Peyer's patch (tissue), 4 donors: ENCODE measurements at regions not wholly inside any gene's neighbourhood (a gene's known extent, or its start where the extent isn't known, plus 50 kb on each side); places are given as distances from the start of the nearest gene placed in this dataset.
"Not testable (repeated sequence)": the region's sequence is repeated elsewhere in the genome, so short reads cannot be mapped to it uniquely, and the experiment has no call there.

Experiments used
- DNase-seq, 3 donors: peaks; one replicate each; pipeline ENCODE4 v3.0.0-alpha.2; 2017 to 2019
- H3K27ac ChIP-seq, 4 donors: fragments of 200-600 bp; sonication (generic); one replicate each; pipeline ENCODE4 v1.5.1; 2016 to 2019
- H3K27me3 ChIP-seq, 2 donors: fragments of 200-600 bp; sonication (generic); one replicate each; pipeline ENCODE4 v1.5.1; 2019
- H3K36me3 ChIP-seq, 3 donors: fragments of 200-600 bp; sonication (generic); one replicate each; pipeline ENCODE4 v1.5.1; 2016 to 2019
- H3K4me1 ChIP-seq, 4 donors: fragments of 200-600 bp; sonication (generic); one replicate each; pipeline ENCODE4 v1.5.1; 2016 to 2019
- H3K4me3 ChIP-seq, 4 donors: fragments of 200-600 bp; sonication (generic); 1 replicate in 3 of 4; 2 replicates in 1 of 4; pipeline ENCODE4 v1.5.1; 2016 to 2019; ENCODE audit warnings: mild to moderate bottlenecking in 1 of 4
- H3K9me3 ChIP-seq, 4 donors: fragments of 200-600 bp; sonication (generic); one replicate each; pipeline ENCODE4 v1.5.1; 2016 to 2019; ENCODE audit warnings: mild to moderate bottlenecking in 1 of 4
- CTCF ChIP-seq, 6 experiments: fragments of 450-650 bp in 4 of 6; fragments of 200-600 bp in 2 of 6; sonication (generic) in 1 of 6; IDR thresholded peaks; one replicate each; pipeline ENCODE4 v1.5.1; 2017 to 2019; ENCODE audit warnings: antibody characterized with exemption in 6 of 6, mild to moderate bottlenecking in 3 of 6, moderate library complexity in 1 of 6
- POLR2A ChIP-seq, 2 donors: fragments of 450-650 bp; IDR thresholded peaks; one replicate each; pipeline ENCODE4 v1.5.1; 2017; ENCODE audit warnings: antibody characterized with exemption in 2 of 2, mild to moderate bottlenecking in 2 of 2, moderate library complexity in 2 of 2

- no peak overlapping the region for H3K4me3 ChIP-seq
- H3K27me3 ChIP-seq = no peaks in the 10 kb centered on the region
- TF ChIP-seq POLR2A (IDR thresholded peaks at IDR 0.05) (no peak), CTCF (IDR thresholded peaks at IDR 0.05) (no peak)
- no peak overlapping the region for H3K27ac ChIP-seq
- no peak for DNase-seq
- no peaks in the 10 kb centered on the region for H3K36me3 ChIP-seq
- H3K9me3 ChIP-seq = no peaks in the 10 kb centered on the region
- H3K4me1 ChIP-seq = no peaks in the 10 kb centered on the region
Observed at GRCh38 chr5:33206962-33207506, 233.7 kb upstream of the TARS1 start.

- no peak for DNase-seq
- Histone ChIP-seq H3K4me3 (no peak overlapping the region), H3K4me1 (no peaks in the 10 kb centered on the region), H3K9me3 (no peaks in the 10 kb centered on the region), H3K27ac (no peak overlapping the region), H3K36me3 (no peaks in the 10 kb centered on the region), H3K27me3 (no peaks in the 10 kb centered on the region)
- no peak for TF ChIP-seq POLR2A (IDR thresholded peaks at IDR 0.05)
- no peak for TF ChIP-seq CTCF (IDR thresholded peaks at IDR 0.05)
Observed at GRCh38 chr5:33209252-33209651, 231.5 kb upstream of the TARS1 start.

GRCh38 chr5:33210221-33210620 is 230.5 kb upstream of the TARS1 start:
- H3K4me1 ChIP-seq, H3K9me3 ChIP-seq, H3K36me3 ChIP-seq, DNase-seq, H3K27ac ChIP-seq, H3K27me3 ChIP-seq, H3K4me3 ChIP-seq: not testable (repeated sequence)

GRCh38 chr5:33210978-33211377 is 229.8 kb upstream of the TARS1 start:
- Histone ChIP-seq H3K27me3 (no peaks in the 10 kb centered on the region), H3K36me3 (no peaks in the 10 kb centered on the region)

GRCh38 chr5:33212439-33212838 is 228.3 kb upstream of the TARS1 start:
- Histone ChIP-seq H3K9me3 (no peaks in the 10 kb centered on the region), H3K4me1 (no peaks in the 10 kb centered on the region), H3K36me3 (no peaks in the 10 kb centered on the region), H3K4me3 (no peak overlapping the region), H3K27ac (no peak overlapping the region), H3K27me3 (no peaks in the 10 kb centered on the region)
- TF ChIP-seq CTCF (IDR thresholded peaks at IDR 0.05) (no peak), POLR2A (IDR thresholded peaks at IDR 0.05) (no peak)
- DNase-seq = no peak

More at GRCh38 chr5:33210978-33211377, 229.8 kb upstream of the TARS1 start:
- no peak for DNase-seq
- Histone ChIP-seq H3K4me3 (no peak overlapping the region), H3K27ac (no peak overlapping the region), H3K9me3 (no peaks in the 10 kb centered on the region), H3K4me1 (no peaks in the 10 kb centered on the region)
- TF ChIP-seq POLR2A (IDR thresholded peaks at IDR 0.05) = no peak

- DNase-seq = no peak
- TF ChIP-seq CTCF (IDR thresholded peaks at IDR 0.05) = no peak
- no peak for TF ChIP-seq POLR2A (IDR thresholded peaks at IDR 0.05)
- Histone ChIP-seq H3K9me3 (no peaks in the 10 kb centered on the region), H3K27me3 (no peaks in the 10 kb centered on the region), H3K27ac (no peak overlapping the region), H3K4me3 (no peak overlapping the region), H3K36me3 (no peaks in the 10 kb centered on the region), H3K4me1 (no peaks in the 10 kb centered on the region)
Observed at GRCh38 chr5:33212900-33213299, 227.9 kb upstream of the TARS1 start.
